Posterior cingulate gyrus (tissue), 11 donors: ENCODE measurements at regions not wholly inside any gene's neighbourhood (a gene's known extent, or its start where the extent isn't known, plus 50 kb on each side); places are given as distances from the start of the nearest gene placed in this dataset.

Source experiments
- DNase-seq, 10 donors: peaks; one replicate each; pipeline versions ENCODE4 v3.0.0 to v3.0.0-alpha.2; 2020 to 2021; ENCODE audit warnings: mixed read lengths in 3 of 10
- intact Hi-C: fragments of 100-400 bp; cut with DNase I; formaldehyde crosslinking; loops from one replicate; pipeline ENCODE4 v1.15.1; 2023

DNA sequence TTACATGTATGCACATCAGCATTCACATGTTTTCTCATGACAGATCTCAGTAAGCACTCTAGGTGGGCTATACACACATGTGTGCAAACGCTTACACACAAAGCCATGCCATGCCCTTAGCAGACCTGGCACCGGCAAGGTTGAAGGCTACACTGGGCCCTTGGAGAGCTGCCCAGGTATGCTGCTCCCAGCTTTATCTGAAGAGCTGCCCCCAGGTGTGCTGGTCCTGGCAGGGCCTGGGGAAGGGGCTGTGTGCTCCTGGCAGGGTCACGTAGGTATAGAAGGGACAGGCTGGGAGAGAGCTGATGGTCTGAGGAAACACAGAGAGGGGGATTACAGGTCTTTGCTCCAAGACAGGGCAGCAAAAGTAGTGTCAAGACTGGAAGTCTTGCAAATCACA lies 146.7 kb upstream of the VANGL1 start:
- no peak for DNase-seq
- intact Hi-C loops = no loop called here

GRCh38 chr1:115493834-115494233 lies 147.9 kb upstream of the VANGL1 start:
- DNase-seq = no peak
- intact Hi-C loops = no loop called here

- intact Hi-C loops = no loop called here
- no peak for DNase-seq
Observed at GRCh38 chr1:115492880-115493279, 148.9 kb upstream of the VANGL1 start.

DNA sequence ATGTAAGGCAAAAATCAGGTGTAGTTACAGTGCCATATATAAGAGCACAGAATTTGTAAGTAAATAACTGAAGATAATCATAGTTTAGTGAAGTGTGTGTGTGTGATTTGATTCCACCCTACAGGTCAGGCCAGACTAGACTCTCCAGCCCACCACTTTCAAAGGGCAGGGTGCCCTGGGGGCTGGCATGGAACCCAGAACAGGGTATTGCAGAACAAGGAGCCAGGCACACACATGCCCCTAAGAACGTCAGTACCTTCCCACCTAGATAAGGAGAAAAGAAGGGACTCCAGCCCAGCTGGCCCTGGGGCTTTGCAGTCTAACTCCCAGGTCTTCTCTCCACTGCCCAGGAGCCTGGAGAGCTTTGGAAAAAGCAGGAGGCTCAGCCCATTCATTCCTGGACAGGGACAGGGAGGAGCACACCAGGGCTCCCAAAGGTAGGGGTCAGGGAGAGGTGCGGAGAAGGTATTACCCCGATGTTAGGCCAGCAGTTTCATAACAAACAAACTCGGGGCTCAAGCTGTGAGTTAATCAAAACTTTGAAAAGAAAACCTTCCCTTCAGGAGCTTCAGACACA lies 149.7 kb upstream of the VANGL1 start:
- no peak for DNase-seq
- intact Hi-C loops = no loop called here

DNA sequence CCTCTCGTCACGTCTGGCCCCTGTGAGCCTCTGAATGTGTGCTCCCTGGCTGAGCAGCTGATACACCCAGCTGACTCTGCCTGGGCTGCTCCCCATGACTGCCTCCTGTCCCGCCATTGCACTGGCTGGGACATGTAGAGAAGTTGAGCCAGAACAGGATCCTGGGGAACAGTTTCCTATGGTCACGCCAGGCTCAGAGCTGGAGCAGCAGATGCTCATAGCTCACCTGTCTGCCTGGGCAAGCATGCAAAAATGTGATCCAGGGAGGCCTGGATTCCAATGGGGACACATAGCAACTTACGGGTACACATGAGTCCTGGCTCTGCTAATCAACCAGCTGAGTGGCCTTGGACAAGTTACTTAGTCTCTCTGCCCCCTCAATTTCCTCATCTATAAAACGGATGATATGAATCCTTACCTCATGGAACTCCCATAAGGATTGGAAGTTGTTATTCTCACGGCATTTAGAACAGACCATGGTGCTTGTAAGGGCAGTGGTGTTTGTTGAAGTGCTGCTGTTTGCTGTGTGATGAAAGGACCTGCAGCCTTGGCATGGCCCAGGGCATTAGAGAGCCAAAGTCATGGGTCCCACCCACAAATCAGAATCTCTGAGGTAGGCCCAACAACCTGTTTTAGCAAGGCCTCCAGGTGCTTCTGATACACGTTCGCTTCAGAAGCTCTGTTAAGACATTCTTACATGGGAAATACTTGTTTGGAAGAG lies 150.3 kb upstream of the VANGL1 start:
- DNase-seq = no peak
- intact Hi-C loops = no loop called here

DNA sequence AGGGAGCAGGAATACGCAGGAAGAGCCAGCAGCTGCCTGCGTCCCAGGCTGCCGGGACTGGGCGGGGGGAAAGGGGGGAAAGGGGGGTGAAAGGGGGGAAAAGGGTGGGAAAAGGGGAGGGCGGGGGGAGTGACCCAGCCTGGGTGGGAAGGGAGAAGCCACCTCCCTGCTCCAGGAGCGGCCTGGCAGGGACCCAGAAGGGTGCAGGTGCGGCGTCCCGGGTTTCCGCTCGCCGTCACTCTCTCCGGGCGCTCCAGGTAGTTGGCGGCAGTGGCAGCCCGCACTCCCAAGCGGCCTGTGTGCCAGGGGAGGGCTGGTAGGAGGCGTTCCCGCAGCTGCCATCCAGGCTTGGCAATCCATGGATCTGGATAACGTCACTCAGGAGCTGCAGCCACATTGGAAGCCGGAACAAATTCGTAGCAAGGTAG lies 141.0 kb upstream of the NGF start:
- intact Hi-C loops = no loop called here
- peak in 5 of 10 donors; percentile 22 to 89 (median 80) for DNase-seq

- intact Hi-C loops = no loop called here
- DNase-seq = peak in 1 of 10 donors; percentile 46
Observed at GRCh38 chr1:115477071-115477470, 139.0 kb upstream of the NGF start.

GRCh38 chr1:115476616-115477015 lies 138.6 kb upstream of the NGF start:
- intact Hi-C loops = no loop called here
- peak in 1 of 10 donors; percentile 67 for DNase-seq

GRCh38 chr1:115475901-115476300 lies 137.9 kb upstream of the NGF start:
- intact Hi-C loops = no loop called here
- no peak for DNase-seq

DNA sequence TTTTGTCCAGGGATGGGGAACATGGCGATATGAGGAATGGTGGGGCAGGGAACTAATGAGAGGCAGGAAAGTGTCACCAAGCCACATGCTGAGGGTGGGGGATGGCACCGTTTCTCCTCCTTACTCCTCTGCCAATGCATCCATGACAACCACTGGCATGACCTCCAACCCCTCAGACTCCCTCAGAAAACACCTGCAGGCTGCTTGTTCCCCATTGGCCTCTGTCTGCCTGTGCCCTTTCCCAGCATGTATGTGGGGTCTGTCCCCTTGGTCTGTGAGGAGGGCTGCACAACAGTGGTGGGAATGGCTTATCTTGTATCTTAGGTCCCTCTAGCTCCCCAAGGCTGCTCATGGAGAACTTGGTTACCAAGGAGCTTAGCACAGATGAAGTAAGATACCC lies 137.2 kb upstream of the NGF start:
- intact Hi-C loops = no loop called here
- DNase-seq = no peak

- intact Hi-C loops = no loop called here
- no peak for DNase-seq
Observed at GRCh38 chr1:115473986-115474565, 136.0 kb upstream of the NGF start.

DNA sequence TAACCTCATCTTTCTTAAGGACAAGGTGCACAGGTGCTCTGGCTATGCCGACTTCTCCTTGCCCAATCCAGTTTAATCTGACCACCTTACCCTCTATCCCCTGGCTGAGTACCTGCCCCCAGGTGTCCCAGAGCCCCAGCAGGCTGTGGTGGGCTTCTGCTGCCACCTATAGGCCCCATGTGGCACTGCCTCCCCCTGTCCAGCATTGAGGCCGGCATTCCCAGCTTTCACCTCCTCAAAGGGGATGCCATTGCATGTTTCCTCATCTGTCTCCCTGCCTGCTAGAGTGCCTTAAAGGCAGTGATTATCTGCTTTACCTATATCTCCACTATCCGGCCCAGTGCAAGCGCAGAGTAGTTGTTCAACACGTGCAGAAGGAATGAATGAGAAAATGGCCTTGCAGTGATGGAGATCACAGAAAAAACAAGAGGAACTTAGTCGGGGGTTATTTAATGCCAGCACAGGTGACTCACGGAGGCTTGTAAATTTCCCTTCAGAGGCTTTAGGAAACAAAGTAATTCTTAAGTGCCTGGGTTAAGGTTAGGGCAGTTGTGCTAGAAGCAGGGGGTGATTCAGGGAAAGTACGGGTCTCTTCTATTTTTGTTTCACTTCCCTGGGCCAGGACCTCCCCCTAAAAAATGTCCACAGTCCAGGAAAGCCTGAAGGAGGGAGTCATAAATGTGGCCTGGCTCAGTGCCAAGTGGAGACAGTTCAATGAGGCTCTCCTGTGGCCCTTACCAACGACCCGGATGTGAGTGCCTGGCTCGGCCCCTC lies 131.8 kb upstream of the NGF start:
- peak in 8 of 10 donors; percentile 34 to 92 (median 47) for DNase-seq
- intact Hi-C loops = loop anchor here (1.0 kb wide), 1 partner anchor 331 kb away; no protein-coding TSS in a partner anchor

GRCh38 chr1:115467790-115468189 lies 129.7 kb upstream of the NGF start:
- intact Hi-C loops = no loop called here
- no peak for DNase-seq

- DNase-seq = no peak
Observed at GRCh38 chr1:115467196-115467595, 129.1 kb upstream of the NGF start.

GRCh38 chr1:115466433-115466832 lies 128.4 kb upstream of the NGF start:
- intact Hi-C loops = no loop called here
- no peak for DNase-seq

More at GRCh38 chr1:115467196-115467595, 129.1 kb upstream of the NGF start:
- intact Hi-C loops = no loop called here

DNA sequence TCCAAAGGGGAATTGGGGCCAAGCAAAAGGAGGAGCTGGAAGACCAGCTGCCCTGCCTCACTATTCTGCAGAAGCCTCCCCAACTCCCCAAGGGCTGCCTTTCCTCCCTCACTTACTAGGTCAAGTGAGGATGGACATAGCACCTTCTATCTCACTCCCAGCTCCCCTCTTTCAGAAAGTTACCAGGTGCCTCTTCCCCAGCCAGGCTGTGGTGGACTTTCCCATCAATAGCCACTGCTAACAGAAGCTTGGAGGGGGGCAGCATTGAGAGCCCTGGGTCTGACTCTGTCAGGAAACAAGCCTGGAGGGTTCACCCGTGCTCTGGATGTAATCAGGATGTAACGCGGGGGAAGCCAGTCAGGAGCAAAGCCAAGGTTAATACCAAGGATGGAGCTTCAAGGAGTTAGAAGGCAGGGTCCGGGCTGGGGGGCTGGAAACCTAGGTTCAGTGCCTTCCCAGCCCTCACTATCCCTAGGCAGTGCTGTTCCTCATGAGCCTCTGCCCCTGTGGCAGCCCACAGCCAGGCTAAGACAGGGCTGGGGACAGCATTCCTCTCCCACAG lies 127.8 kb upstream of the NGF start:
- DNase-seq = no peak
- intact Hi-C loops = no loop called here

- intact Hi-C loops = no loop called here
Observed at GRCh38 chr1:115463347-115463746, 125.3 kb upstream of the NGF start.

DNA sequence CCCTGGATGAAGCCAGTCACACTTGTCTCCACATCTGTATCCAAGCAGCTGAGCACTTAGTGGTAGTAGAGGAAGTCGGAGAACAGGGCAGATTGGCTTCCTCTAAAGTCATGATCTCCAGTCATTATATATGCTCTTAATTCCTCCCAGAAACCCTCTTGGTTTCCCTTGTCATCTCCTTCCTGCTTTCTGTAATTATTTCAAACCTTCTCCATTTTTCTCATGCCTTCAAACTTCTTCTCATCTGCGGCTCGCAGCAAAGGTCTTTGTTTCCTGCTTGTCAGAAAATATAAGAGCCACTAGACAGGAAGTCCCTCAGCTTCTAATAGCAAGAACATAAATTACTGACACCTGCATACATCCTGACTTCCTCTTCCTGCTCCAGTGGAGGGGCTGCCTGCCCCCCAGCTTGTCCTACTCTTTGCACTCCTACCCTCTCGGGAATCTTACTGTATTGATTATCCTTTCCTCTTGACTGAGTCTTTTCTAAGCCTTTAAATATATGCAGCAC lies 124.6 kb upstream of the NGF start:
- intact Hi-C loops = no loop called here
- no peak for DNase-seq

More at GRCh38 chr1:115463347-115463746, 125.3 kb upstream of the NGF start:
- no peak for DNase-seq

GRCh38 chr1:115461526-115461925 lies 123.5 kb upstream of the NGF start:
- intact Hi-C loops = no loop called here
- no peak for DNase-seq

DNA sequence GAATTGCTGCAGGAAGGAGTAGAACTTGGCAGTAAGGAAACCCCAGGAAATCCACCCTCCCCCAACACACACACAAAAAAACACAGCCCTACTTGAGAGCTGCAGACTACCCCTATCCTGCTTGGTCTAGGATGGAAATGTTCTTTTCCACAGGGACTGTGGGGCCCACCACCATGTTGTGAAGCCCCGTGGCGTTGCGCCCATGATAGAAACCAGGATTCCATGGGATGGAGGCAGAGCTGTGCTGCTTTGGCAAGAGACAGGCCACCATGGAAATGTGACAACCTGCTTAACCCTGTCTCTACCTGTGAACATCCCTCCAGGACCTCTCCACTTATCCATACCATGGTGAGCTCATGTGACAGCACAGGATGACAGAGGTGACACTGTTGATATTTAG lies 121.1 kb upstream of the NGF start:
- intact Hi-C loops = no loop called here
- no peak for DNase-seq
